ENCODE measurements at regions not wholly inside any gene's neighbourhood (a gene's known extent, or its start where the extent isn't known, plus 50 kb on each side); places are given as distances from the start of the nearest gene placed in this dataset.
"Not testable (repeated sequence)": the region's sequence is repeated elsewhere in the genome, so short reads cannot be mapped to it uniquely, and the experiment has no call there.

DNA sequence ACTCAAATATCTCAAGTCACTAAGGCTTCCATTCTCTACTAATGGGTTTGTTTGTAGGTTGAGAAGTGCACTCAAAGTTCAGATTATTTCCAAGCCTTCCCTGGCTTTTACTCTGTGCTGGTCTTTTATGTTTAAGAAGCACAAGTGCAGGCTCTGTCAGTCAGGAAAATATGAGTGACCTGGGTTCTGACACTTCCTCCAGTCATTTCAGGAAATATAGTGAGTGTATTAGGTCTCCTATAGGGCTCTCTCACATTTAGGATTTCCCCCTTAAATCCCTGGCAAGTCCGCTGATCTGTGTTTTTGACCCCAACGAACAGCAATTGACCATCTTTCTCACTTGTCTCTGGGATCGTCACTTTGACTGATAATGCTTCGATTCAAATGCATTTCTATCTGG lies 210.2 kb downstream of the ARPP21 start:
- no peak for DNase-seq

DNA sequence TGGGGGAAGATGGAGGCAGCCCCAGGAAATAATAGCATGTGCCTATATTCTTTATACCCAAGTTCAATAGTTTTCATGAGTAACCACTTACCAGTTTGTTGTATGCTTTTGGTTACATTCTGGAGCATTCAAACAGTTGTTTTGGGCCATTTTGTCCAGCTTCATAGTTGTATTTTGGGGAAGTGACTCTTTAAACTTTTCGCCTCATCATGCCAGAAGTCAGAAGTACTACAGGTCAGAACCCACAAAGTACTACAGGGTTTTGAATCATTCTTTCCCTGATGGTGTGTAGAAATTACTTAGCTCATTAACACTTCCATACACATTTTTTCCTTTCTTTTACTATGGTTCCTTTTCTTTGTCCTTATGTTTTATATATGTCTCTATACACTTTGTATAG lies 210.6 kb downstream of the ARPP21 start:
- DNase-seq: no peak

DNA sequence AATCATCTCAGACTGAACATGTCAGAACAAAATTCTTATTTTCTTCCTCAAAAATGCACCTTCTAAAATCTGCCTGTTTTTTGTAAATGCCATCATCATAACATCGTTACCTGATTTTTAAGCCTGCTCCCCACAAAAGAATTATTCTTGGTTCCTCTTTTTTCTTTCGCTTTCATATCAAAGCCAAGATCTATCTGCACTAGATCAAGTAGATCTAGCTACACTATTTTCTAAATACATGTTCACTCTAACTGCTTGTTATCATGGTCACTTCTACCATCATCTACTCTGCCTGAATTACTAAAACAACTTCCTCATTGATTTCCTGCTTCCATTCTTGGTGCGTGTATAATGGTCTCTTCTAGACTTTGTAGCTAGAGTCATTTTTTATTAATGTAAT lies 217.7 kb downstream of the ARPP21 start:
- no peak for DNase-seq

DNA sequence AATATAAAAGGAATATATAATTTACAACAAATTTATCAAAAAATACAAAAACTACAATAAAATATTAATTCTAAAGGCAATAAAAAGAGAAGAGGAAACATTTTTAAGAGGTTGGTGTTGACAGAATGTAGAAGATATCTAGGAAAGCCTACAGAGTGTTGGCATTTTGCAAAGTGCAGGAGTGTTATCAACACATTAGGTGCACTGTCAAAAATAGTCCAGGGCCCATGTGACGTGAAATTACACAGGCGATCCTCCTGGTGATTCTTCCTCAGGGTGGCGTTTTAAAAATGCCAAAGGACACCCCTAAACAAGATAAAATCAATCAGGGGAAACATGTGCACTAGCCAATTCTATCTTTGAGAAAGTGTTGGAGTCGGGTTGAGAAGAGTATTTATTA lies 222.7 kb downstream of the ARPP21 start:
- no peak for DNase-seq

DNA sequence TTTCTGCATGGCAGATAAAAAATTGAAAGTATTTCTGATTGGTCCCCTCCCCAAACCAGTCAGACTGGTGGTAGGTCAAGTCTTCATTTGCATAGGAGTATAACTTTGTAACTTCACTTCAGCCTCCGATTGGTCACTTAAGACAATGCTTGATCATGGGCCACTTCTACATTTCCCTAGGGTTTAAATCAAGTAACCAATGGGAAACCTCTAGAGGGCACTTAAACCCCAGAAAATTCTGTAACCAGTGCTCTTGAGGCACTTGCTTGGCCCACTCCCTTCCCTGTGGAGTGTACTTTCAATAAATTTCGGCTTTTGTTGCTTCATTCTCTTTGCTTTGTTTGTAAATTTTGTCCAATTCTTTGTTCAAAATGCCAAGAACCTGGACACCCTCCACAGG lies 225.5 kb downstream of the ARPP21 start:
- DNase-seq: no peak

DNA sequence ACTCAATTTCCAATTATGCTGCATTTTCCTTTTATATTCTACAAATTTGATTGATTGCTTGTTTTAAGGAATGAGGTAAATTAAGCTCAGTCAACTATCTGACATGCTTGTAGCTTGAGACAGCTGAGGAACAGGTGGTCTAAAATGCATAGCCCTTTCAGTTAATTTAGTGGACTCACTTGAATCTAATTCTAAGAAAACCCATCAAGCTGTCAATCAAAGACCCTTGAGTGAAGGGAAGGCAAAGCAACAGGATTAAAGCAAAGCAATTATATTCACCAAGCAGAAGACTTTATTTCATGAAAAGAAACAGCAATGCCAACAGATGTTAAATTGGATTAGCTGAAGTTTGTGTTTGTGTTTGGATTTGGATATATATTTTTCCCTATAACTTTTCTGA lies 228.5 kb downstream of the ARPP21 start:
- no peak for DNase-seq

DNA sequence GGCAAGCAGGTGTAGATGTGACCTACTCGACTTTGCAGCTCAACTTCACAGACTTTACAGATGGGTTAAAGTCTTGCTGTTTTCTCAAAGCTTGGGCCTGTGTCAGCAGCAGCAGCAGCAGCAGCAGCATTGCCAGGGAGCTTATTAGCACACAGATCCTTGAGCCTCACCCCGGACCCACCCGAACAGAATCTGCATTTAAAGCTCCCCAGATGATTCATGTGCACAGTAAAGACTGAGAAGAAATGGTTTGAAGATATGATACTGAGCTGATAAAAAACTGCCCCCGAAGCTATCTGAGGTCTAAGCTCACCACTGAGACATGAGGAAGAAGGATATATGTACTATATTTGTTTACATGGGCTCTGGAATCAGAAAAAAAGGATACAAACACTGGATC lies 231.7 kb downstream of the ARPP21 start:
- DNase-seq: no peak

DNA sequence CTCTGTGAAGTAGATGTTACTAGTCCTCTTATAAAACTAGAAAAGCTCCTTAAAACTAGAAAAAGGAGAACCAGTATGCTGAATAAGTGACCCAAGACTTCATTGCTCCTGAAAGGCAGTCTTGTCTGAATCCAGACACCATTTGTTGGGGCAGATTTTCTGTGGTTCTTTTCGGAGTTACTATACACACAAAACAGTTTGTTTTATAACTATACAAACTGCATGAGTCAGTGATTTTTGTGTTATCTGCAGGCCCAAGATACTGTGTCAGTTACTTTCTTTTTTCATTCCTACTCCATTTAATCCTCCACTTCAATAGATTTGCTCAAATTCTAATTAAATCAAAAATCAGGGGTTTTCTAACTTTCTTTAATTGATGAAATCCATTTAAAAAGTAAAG lies 244.6 kb downstream of the ARPP21 start:
- DNase-seq: no peak

DNA sequence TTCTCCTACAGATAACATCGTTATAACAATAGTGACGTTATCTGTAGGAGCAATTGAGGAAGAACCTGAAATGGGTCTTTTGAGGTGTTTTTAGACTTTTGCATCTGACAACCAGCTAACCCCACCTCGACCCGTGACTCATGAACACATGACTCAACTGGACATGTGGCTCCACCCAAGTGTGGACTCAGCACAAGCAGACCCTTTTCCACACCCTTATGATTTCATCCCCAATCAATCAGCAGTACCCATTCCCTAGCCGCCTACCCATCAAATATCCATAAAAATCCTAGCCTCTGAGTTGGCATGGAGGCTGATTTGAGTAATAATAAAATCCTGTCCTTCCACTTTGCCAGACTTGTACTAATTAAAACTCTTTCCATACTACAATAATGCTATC lies 255.4 kb downstream of the ARPP21 start:
- DNase-seq: no peak

DNA sequence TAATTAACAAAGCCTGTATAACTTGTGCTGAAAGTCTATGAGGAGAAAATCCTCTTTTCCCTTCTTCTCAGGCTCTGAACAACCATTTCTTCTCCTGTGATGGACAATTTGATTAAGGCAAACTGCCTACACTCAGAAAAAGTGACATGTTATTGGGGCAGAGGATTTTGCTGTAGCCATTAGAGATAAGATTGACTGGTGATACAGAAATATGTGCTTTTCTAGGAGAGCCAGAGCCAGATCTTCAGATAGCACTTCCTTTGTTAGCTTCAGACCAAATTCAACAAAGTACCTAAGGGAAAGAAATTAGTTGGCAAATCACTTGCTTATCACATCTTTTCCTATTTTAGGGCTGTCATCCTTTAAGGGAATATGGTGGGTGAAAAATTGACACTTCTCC lies 259.9 kb downstream of the ARPP21 start:
- no peak for DNase-seq

DNA sequence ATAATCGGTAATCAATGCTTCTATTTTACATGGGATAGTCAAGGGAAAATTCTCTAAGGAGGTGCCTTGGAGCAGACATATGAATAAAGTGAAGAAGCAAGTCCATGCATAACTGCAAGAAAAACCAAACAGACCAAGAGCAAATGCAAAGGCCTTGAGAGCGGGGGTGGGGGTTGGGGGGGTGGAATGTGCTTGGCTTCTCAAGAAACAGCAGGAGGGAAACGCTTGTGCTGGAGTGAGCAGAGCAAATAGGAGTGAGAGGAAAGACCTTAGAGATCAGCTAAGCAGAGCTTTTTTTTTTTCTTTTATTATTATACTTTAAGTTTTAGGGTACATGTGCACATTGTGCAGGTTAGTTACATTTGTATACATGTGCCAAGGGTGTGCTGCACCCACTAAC lies 260.8 kb downstream of the ARPP21 start:
- no peak for DNase-seq

DNA sequence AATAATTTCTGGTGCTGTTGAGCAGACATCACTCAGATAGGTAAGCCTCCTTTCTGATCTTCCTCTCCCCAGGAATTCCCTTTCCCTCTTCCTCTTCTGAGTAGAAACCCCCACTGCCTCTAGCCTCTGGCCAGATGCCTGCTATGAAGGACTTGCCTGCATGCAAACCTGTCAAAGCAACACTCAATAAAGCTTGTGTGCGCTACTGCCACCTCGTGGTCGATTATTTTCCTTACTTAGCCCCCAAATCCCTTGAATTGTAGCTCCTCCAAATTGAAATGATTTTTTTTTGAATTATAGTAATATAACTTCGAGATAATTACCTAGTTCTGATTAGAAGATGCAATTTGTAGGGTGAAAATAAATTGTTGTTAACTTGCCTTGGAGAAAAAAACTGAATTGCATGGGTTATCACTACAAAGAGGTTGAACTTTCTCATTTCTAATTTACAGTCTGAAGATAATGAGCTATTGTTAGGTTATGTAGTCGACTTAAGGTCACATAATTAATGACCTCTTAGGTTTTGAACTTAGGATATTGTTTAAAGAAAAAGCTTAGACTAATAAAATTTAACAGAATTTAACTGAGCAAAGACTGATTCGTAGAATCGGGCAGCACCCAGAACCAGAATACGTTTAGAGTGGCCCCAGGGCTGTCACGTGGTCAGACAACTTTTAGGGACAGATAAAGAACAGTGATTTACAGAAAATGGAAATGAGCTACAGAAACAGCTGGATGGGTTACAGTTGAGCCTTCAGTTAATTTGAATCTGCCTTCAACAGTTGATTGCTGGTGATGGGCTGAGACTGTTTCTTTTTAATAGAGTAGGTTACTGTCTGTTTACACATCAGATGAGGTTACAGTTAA lies 269.3 kb downstream of the ARPP21 start:
- DNase-seq: peak; percentile 34

DNA sequence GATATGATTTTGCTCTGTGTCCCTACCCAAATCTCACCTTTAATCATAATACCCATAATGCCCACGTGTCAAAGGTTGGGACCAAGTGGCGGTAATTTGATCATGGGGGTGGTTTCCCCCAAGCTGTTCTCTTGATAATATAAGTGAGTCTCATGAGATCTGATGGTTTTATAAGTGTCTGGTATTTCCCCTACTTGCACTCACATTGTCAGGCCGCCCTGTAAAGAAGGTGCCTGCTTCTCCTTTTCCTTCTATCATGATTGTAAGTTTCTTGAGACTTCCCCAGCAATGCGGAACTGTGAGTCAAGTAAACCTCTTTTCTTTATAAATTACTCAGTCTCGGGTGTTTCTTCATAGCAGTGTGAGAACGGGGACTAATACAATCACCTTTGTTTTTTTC lies 279.8 kb downstream of the ARPP21 start:
- DNase-seq: no peak

DNA sequence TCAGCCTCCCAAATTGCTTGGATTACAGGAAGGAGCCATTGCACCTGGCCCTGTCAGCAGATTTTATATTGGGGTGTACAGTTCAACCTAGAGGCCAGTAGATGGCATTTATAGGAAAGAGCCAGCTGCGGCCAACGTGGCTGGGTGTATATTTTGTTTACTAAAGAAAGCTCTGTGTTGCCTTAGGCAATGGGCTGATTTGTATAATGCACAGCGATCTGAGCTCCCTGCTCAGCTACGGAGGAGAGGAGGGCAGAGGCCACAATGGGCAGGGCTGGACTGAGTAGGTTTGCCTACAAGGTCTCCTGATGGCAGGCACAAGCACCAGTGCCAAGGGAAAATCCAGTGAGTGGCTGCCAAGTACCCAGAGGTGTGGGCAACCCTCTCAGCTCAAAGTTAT lies 282.4 kb downstream of the ARPP21 start:
- DNase-seq: no peak

DNA sequence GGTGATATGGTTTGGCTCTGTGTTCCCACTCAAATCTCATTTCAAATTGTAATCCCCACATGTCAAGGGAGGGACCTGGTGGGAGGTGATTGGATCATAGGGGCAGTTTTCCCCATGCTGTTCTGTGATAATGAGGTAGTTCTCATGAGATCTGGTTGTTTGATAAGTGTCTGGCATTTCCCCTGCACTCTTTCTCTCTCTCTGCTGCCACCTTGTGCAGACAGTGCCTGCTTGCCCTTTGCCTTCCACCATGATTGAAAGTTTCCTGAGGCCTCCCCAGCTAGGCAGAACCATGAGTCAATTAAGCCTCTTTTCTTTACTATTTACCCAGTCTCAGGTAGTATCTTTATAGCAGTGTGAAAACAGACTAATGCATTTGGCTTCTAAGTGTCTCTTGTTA lies 284.7 kb downstream of the ARPP21 start:
- DNase-seq: not testable (repeated sequence)

DNA sequence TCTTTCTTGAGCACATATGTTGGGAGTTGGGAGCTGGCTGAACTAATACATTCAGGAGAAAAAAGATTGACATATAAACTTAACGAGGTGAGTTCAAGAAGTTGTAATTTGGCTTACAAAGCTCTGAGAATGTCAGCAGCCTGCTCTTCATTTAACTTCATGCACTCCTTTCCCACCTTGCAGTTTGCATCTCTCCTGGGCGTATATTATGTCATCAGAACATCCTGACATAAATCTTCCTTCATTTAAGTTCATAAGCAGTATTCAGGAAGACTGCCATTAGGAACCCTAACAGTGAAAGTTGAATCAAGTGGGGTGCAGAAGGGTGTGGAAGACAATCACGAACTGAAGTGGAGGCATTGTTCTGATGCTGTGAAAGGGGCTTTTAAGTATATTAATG lies 288.1 kb downstream of the ARPP21 start:
- no peak for DNase-seq

DNA sequence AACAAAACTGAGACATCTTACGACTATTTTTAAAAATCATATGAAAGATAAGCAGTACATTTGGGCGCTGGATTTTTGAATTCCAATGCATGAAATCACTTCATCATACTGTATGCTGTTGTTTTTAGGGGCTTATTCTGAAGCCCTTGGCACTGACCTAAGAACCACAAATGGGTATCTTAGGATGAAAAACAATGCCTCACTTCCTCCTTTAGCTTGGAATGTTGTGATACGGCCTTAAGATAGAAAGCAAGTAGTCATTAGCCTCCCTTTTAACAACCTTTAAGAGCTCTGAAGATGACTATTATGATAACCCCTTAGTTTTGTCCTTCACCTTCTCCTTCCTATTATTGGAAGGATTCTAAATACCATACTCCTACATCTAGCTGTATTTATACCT lies 289.8 kb downstream of the ARPP21 start:
- no peak for DNase-seq

DNA sequence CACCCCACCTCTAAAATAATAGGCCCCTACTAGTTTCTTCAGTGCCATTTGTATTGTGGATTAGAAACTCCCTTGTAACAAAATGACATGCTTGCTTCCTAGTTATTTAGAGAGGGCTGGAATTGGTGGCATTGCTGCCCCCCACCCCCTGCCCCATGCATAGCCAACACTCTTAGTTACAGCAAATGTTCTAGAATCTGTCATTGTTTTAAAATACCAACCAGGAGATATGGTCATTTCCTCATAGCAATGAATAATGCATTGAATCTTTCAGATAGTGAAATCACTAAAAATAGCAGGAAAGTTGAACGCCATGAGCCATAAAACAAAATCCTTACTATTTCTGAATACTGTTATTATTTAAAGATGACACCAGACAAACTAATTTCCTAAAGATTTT lies 292.5 kb downstream of the ARPP21 start:
- no peak for DNase-seq

DNA sequence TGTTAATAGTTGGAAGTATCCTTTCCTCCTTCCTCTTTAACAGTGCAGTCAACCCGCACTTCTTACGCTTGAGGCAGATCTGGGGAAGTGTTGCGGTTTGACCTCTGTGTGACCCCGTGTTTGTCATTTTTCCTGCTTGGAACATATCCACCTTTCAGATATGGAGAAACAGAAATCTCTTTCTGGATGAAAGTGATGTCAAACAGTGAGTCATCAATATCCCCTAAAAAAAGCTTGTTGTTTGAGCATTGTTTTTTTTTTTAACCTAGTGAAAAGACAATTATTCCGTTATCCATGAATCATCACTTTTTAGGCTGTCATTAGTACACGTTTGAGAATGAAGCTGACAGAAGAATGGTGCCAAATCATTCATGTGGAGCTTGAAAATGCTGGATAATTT lies 293.7 kb downstream of the ARPP21 start:
- no peak for DNase-seq

DNA sequence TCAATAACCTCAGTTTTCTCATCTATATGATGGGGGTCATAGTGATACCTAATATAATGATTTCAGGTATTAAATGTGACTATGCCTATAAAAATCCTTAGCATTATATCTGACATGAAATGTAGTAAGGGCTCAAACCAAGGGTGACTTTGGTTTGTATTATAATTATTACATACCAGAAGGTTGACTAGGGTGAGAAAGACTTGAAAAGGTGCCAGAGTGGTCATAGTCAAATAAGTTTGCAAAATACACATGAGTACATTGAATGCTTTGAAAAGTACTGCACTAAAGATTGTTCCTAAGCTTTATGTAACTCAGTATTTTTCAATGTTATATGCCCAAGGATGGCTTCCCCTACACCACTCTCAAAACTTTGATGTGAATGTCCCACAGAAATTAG lies 297.2 kb downstream of the ARPP21 start:
- no peak for DNase-seq

DNA sequence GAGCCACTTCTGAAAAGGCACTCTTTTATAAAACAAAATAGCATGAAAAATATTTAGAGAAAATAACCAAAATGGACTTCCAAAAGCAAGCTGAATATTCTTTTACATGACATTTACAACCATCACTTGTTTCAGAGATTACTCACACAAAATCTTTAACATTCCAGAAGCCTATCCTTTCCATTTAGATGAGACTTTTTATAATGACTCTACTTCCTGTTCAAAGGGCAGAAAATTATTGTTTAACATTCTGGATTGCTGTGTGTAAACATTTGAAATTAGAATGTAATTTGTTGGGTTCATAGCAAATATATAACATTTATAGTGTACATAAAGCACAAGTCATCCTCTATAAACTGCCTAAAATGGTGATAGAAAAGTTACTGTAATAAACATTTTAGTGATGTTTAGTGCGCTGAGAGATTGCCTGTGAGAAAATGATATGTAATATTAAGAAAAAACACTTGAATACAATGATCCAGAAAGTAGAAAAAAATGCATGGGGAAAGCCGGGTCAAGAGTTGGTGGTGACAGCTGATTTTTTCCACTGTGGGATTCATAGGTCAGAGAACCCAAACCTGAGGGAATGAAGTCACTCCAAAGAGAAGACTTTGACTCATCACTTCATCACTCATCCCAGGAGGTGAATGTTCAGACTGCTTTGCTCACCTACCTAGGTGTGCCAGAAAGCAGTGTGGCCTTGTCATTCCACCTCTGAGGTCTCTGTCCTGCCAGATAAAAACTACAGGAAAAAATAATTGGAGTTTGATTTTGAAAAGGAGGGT lies 305.8 kb downstream of the ARPP21 start:
- DNase-seq: no peak

DNA sequence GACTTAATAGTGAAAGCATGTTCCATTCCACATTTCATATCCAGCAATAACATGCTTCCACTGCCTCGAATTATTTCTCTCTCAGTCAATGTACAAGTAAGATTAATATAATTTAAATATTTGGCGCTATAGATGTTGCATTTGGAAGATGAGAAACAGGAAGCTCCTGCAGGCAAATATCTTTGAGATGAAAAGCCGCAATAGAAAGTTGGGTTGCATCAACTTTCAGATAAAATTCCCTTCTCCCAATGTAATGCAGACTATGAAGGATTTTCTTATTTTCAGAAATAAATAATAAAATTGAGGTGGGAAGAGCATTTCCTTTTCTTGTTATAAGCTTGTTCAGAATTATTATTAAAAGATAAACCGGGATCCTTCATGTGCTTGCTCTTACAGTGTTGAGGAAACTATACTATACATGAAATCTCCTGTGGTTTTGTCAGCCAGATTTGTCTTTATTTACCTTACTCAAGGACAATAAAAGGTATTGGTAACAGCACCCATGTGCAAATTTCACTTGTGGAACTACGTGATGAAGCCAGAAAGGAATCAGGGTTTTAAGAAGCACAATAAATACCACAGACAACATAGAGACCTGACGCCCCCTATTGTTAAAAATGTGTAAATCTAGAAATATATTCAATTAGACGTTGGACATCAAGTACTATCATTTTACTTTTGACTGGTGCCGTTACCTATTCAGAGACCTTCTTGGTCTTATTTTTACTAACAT lies 307.0 kb downstream of the ARPP21 start:
- no peak for DNase-seq

DNA sequence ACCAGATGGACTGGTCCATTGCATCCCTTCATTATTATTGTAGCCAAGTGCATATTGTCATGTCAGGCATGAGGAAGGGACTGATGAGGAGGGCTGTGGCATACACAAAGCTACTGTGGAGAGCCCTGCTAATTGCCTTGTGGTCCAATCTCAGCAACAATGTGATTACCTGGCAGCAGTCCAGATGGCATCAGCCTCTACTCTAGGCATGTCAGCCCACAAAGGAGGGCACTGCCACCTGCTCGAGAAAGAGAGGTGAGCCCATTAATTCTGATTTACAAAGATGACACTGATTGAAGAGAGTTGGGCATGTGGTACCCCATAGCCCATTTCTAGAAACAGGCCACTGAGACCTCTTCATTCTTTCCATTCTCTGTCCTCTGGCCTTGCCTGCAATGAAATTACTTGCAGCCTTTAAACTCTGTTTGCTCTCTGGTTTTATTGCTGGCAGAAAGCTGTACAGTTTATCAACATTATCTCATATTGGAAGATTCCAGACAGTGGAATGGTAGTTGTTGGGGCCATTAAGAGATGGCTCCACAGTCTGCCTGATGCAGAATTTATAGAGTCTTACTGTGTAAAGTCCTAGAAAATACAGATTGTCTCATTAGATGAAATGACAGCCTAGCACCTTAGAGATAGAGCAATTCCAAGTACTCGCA lies 307.7 kb downstream of the ARPP21 start:
- no peak for DNase-seq

All from CD4-positive, alpha-beta T cell treated with Interleukin-17A for 1 hour (primary cell).